ENCODE measurements at regions not wholly inside any gene's neighbourhood (a gene's known extent, or its start where the extent isn't known, plus 50 kb on each side); places are given as distances from the start of the nearest gene placed in this dataset.
A peak's percentile ranks its signal among the peaks of the same experiment; 100 is the strongest.

DNA sequence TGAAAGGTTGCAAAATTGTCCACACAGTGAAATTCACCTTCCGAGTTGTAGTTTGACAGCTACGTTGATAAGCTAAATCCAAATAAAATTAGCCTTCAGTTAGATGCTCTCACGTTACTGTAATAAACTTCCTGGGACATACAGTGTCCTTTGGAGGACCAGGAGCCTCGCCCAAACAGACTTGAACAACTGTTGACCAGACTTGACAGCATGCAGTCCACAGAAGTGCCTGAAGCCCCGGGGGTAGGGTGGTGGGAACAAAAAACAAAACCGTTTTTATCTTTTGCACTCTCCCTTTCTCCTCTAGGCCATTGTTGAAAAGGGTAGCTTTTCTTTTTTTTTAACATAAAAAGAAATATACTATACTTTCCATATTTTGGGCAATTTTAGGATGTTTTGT, 172.8 kb upstream of the SAMSN1 start:
- DNase-seq: no peak

DNA sequence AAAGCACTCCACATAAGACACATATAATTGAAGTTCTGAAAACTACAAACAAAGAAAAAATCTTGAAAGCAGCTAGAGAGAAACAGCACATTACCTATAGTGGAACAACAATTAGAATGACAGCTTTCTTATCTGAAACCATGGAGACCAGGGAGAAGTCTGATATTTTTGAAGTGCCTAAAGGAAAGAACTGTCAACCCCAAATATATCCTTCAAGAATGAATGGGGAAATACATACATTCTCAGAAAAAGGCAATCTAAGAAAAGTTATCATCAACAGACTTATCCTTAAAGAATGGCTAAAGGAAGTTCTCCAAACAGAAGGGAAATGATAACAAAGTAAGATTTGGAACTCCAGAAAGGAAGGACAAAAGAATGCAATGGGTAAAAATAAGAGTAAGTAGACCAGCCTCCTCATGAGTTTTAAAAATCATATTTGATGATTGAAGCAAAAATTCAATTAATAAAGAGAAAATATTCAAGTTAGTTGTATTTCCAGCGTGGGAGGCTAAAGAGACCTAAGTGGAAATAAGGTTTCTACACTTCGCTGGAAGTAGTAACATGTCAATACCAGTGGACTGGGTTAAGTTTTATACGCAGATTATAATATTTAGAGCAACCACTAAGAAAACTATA, 170.8 kb upstream of the SAMSN1 start:
- DNase-seq: no peak

- DNase-seq: no peak
Measured at GRCh38 chr21:14713109-14713508, 167.0 kb upstream of the SAMSN1 start.

- DNase-seq: no peak
Measured at GRCh38 chr21:14712121-14712715, 166.1 kb upstream of the SAMSN1 start.

- no peak for DNase-seq
Measured at GRCh38 chr21:14711287-14711686, 165.2 kb upstream of the SAMSN1 start.

DNA sequence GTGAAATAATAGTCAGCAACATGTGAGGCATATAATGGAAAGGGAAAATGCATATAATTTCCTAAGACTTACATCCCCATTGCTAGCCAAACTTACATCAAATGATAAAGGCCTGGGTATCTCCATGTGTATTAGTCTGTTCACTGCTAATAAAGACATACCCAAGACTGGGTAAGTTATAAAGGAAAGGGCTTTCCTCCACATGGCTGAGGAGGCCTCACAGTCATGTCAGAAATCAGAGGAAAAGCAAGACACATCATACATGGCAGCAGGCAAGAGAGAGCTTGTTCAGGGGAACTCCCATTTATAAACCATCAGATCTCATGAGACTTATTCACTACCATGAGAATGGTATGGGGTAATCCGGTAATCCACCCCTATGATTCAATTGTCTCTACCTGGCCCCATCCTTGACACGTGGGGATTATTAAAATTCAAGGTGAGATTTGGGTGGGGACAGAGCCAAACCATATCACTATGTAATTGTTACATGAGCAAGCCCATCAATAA, 161.5 kb upstream of the SAMSN1 start:
- DNase-seq: no peak

GRCh38 chr21:14706712-14707510, 160.8 kb upstream of the SAMSN1 start:
- DNase-seq: no peak

DNA sequence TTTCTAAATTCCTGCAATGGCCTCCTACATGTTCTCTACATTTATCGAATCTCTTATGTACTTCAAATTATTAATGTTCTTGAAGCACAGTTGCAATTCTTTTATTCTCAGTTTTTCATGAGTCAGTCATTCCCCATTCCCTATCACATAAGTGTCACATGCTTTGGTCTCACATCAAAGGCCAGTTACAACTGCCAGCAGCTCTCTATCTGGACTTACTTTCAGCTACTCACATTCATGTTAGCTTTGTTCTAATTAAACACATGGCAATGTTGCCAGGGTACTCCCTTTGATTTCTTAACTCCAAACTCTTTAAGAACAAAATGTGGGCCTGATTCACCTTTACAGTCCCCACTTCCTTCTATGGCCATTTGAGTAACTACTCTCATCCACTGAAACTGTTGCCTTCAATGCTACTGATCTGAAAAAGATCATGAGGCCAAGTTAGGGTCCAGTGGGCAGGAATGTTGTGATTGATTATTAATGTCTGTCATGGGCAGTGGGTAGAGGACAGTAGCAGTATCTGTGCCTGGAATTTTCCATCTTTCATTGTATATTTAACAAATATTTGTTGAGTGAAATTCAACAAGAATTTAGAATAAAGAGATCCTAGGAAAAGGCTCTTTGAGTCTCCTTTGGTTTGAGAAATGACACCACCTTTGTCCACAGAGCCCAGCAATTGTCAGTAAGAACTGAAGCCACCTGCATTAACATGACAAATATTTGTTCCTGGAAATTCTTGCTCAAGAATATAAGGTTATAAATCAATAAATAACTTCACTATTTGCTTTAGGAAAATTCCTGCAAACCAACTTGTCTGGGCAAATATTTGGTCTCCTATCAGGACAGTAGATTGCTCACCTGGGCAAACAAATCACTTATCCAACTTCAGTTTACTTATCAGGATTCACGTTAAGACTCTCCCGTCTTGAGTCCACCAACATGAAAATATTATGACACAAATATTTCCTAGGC, 153.6 kb upstream of the SAMSN1 start:
- no peak for DNase-seq

- DNase-seq: no peak
Measured at GRCh38 chr21:14697769-14698168, 151.7 kb upstream of the SAMSN1 start.

DNA sequence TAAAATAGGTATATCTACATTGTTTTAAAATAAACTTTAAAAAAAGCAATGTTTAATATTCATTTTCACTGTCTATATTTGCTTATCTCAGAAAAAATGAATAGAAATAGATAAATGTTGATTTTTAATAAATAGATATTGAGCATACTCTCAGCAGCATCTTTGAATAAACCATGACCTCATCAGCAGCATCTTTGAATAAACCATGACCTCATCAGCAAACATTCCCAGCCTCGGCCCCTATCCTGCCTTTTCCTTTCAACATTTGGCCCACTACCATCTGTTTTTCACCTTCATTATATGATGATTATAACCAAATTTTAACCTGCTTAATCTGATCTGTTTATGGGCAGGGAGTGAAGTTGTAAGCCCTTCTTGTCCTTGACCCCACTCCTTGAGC, 148.7 kb upstream of the SAMSN1 start:
- no peak for DNase-seq

DNA sequence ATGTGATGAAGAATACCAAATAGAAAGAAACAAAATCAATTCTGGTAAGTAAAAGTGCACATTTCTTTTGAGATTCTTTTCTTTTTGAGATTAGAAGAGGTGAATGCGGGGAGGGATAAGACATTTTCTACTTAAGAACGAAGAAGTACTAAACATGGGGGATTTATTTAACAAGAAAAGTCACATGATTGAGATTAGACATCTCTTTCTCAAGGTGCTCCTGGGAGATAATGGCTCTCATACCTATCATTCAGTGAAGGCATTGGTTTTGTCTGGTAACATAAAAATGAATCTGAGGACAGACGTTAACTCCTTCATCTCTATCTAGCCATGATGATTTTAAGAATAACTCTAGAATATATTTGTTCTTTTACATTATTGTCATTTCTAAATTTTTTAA, 147.9 kb upstream of the SAMSN1 start:
- peak; percentile 7 for DNase-seq

GRCh38 chr21:14691914-14692313, 145.8 kb upstream of the SAMSN1 start:
- no peak for DNase-seq

GRCh38 chr21:14690886-14691285, 144.8 kb upstream of the SAMSN1 start:
- no peak for DNase-seq

- no peak for DNase-seq
Measured at GRCh38 chr21:14688936-14689335, 142.8 kb upstream of the SAMSN1 start.

- no peak for DNase-seq
Measured at GRCh38 chr21:14688412-14688811, 142.3 kb upstream of the SAMSN1 start.

GRCh38 chr21:14687268-14687625, 141.1 kb upstream of the SAMSN1 start:
- DNase-seq: no peak

DNA sequence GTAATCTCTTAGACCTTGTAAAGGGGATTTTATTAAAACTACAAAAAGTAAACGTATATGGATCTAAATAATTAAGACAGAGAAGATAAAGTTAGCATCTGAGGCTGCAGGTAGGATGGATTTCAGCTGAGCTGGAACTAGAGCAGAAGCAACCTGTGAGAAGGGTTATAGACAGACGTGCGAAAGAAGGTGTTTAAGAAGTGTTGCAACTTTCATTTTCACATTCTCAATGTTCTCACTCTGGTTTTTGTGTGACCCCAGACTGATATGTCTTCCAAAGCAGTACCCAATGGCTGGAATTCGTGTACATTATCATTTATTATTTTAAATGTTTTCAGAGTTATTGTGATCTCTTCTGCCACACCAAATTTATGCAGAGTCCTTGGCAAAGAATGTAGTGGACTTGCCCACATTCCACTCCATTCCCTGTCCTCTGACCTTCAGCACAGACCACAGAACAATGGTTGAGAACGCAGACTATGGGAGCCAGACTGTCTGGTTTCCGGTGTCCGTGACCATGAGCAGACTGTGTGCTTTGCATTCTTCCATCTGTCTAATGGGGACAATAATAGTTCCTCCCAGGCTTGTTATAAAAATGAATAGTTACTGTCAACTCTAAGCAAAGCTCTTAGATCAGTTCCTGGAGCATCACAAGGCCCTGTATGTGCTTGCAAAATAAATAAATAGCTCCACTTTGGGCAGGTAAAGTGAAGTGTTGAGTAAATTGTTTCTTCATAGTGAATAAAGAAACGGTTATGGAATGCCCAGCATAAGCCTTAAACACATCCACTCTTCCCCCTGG, 140.6 kb upstream of the SAMSN1 start:
- no peak for DNase-seq

GRCh38 chr21:14685568-14685967, 139.5 kb upstream of the SAMSN1 start:
- DNase-seq: no peak

GRCh38 chr21:14684071-14684470, 138.0 kb upstream of the SAMSN1 start:
- DNase-seq: no peak

DNA sequence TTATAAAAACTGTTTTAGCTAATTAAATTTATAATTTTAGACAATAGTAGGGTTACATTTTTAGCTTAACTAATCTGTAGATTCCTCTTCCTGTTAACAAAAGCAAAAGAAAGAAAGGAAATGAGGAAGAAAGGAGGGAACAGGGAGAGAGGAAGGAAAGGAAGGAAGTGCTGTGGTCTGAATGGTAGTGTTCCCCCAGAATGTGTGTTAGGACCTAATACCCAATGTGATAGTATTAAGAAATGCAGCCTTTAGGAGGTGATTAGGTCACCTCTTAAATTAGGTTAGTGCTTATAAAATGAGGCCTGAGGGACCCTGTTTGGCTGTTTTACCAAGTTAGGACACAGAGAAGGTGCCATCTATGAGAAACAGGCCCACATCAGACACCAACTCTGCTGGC, 136.9 kb upstream of the SAMSN1 start:
- no peak for DNase-seq

GRCh38 chr21:14678973-14679574, 133.0 kb upstream of the SAMSN1 start:
- no peak for DNase-seq
